Activated CD8-positive, alpha-beta T cell treated with anti-CD3 and anti-CD28 coated beads, Interleukin-2, amount 10 ng/mL, durations not matched to agents 7 days and 5 days (primary cell): ENCODE measurements at regions not wholly inside any gene's neighbourhood (a gene's known extent, or its start where the extent isn't known, plus 50 kb on each side); places are given as distances from the start of the nearest gene placed in this dataset.

ENCODE experiments used
- ATAC-seq: fragments of 150-1000 bp; cut with Tn5 transposase; one replicate; pipeline ENCODE4 v1.10.0; 2021; ENCODE audit warnings: moderate library complexity
- CTCF ChIA-PET: fragments of 350-600 bp; sonication (Branson Sonifier 250); formaldehyde crosslinking; loops from one replicate; lab custom pipeline; 2021; ENCODE audit warnings: antibody characterized with exemption; lab: Charles Lee
- POLR2A ChIA-PET: fragments of 350-600 bp; sonication (Branson Sonifier 250); formaldehyde crosslinking; loops from one replicate; lab custom pipeline; 2021; ENCODE audit warnings: antibody characterized with exemption; lab: Charles Lee
- DNase-seq: peaks from one replicate; pipeline ENCODE4 v3.0.0-alpha.2; 2020
- H3K27ac Mint-ChIP-seq: one replicate; pipeline ENCODE4 v1.8.0; 2021; ENCODE audit warnings: mild to moderate bottlenecking, mixed read lengths
- H3K27me3 Mint-ChIP-seq: one replicate; pipeline ENCODE4 v1.8.0; 2021; ENCODE audit warnings: low read depth, mixed read lengths
- H3K36me3 Mint-ChIP-seq: one replicate; pipeline ENCODE4 v1.8.0; 2021; ENCODE audit warnings: low read depth, mixed read lengths
- H3K4me1 Mint-ChIP-seq: one replicate; pipeline ENCODE4 v1.8.0; 2021; ENCODE audit warnings: low read depth, mixed read lengths
- H3K4me3 Mint-ChIP-seq: one replicate; pipeline ENCODE4 v1.8.0; 2021; ENCODE audit warnings: mild to moderate bottlenecking, mixed read lengths
- H3K9me3 Mint-ChIP-seq: one replicate; pipeline ENCODE4 v1.8.0; 2022; ENCODE audit warnings: mixed read lengths; ENCODE audit not compliant: insufficient read depth

GRCh38 chr15:97841558-97841957 lies 118.9 kb upstream of the ARRDC4 start:
- Mint-ChIP-seq H3K27me3 (no peaks in the 10 kb centered on the region), H3K4me1 (no peaks in the 10 kb centered on the region), H3K36me3 (no peaks in the 10 kb centered on the region), H3K4me3 (no peak overlapping the region), H3K9me3 (no peaks in the 10 kb centered on the region), H3K27ac (no peak overlapping the region)
- ATAC-seq: no peak
- CTCF ChIA-PET: no interaction called here
- no peak for DNase-seq
- POLR2A ChIA-PET: no interaction called here

- no peak for DNase-seq
- Mint-ChIP-seq H3K27ac (no peak overlapping the region), H3K9me3 (no peaks in the 10 kb centered on the region), H3K27me3 (no peaks in the 10 kb centered on the region), H3K4me3 (no peak overlapping the region), H3K36me3 (no peaks in the 10 kb centered on the region), H3K4me1 (no peaks in the 10 kb centered on the region)
- no peak for ATAC-seq
- ChIA-PET POLR2A (no interaction called here), CTCF (no interaction called here)
Measured at GRCh38 chr15:97849183-97849582, 111.3 kb upstream of the ARRDC4 start.

GRCh38 chr15:97858296-97858695 lies 102.2 kb upstream of the ARRDC4 start:
- ChIA-PET POLR2A (no interaction called here), CTCF (no interaction called here)
- Mint-ChIP-seq H3K27ac (no peak overlapping the region), H3K4me3 (no peak overlapping the region), H3K4me1 (no peaks in the 10 kb centered on the region), H3K27me3 (no peaks in the 10 kb centered on the region), H3K36me3 (no peaks in the 10 kb centered on the region), H3K9me3 (no peaks in the 10 kb centered on the region)
- DNase-seq (no peak), ATAC-seq (no peak)

- no peak overlapping the region for H3K27ac Mint-ChIP-seq
- ATAC-seq: no peak
- no peaks in the 10 kb centered on the region for H3K9me3 Mint-ChIP-seq
- ChIA-PET CTCF (interaction anchor here (1.0 kb wide), 1 partner anchor 14 kb away, joined by 3 read pairs; no protein-coding TSS in a partner anchor), POLR2A (no interaction called here)
- DNase-seq: no peak
- no peak overlapping the region for H3K4me3 Mint-ChIP-seq
- no peaks in the 10 kb centered on the region for H3K4me1 Mint-ChIP-seq
- no peaks in the 10 kb centered on the region for H3K27me3 Mint-ChIP-seq
- no peaks in the 10 kb centered on the region for H3K36me3 Mint-ChIP-seq
Measured at GRCh38 chr15:97861529-97862260, 98.8 kb upstream of the ARRDC4 start.

GRCh38 chr15:97866959-97867358 lies 93.5 kb upstream of the ARRDC4 start:
- Mint-ChIP-seq H3K36me3 (no peaks in the 10 kb centered on the region), H3K27ac (no peak overlapping the region), H3K4me1 (no peaks in the 10 kb centered on the region), H3K27me3 (no peaks in the 10 kb centered on the region), H3K9me3 (no peaks in the 10 kb centered on the region), H3K4me3 (no peak overlapping the region)
- DNase-seq (no peak), ATAC-seq (no peak)
- ChIA-PET POLR2A (no interaction called here), CTCF (no interaction called here)

- H3K36me3 Mint-ChIP-seq: no peaks in the 10 kb centered on the region
- H3K4me1 Mint-ChIP-seq: no peaks in the 10 kb centered on the region
- DNase-seq (no peak), ATAC-seq (no peak)
- POLR2A ChIA-PET: no interaction called here
- H3K4me3 Mint-ChIP-seq: no peak overlapping the region
- H3K27ac Mint-ChIP-seq: no peak overlapping the region
- no peaks in the 10 kb centered on the region for H3K9me3 Mint-ChIP-seq
- CTCF ChIA-PET: no interaction called here
- no peaks in the 10 kb centered on the region for H3K27me3 Mint-ChIP-seq
Measured at GRCh38 chr15:97867870-97868269, 92.6 kb upstream of the ARRDC4 start.

GRCh38 chr15:97868981-97869380 lies 91.5 kb upstream of the ARRDC4 start:
- H3K27me3 Mint-ChIP-seq: no peaks in the 10 kb centered on the region
- no peaks in the 10 kb centered on the region for H3K9me3 Mint-ChIP-seq
- no peaks in the 10 kb centered on the region for H3K36me3 Mint-ChIP-seq
- H3K27ac Mint-ChIP-seq: no peak overlapping the region
- DNase-seq: no peak
- no peak for ATAC-seq
- H3K4me1 Mint-ChIP-seq: no peaks in the 10 kb centered on the region
- no peak overlapping the region for H3K4me3 Mint-ChIP-seq
- CTCF ChIA-PET: no interaction called here
- POLR2A ChIA-PET: no interaction called here

GRCh38 chr15:97870771-97871170 lies 89.7 kb upstream of the ARRDC4 start:
- no peak for DNase-seq
- CTCF ChIA-PET: no interaction called here
- Mint-ChIP-seq H3K4me3 (no peak overlapping the region), H3K9me3 (no peaks in the 10 kb centered on the region), H3K27me3 (no peaks in the 10 kb centered on the region), H3K4me1 (no peaks in the 10 kb centered on the region), H3K36me3 (no peaks in the 10 kb centered on the region), H3K27ac (no peak overlapping the region)
- POLR2A ChIA-PET: no interaction called here
- ATAC-seq: no peak

GRCh38 chr15:97874139-97874538 lies 86.4 kb upstream of the ARRDC4 start:
- Mint-ChIP-seq H3K4me3 (no peak overlapping the region), H3K27ac (no peak overlapping the region), H3K4me1 (no peaks in the 10 kb centered on the region), H3K27me3 (no peaks in the 10 kb centered on the region), H3K9me3 (no peaks in the 10 kb centered on the region), H3K36me3 (no peaks in the 10 kb centered on the region)
- ATAC-seq: no peak
- CTCF ChIA-PET: no interaction called here
- DNase-seq: no peak
- POLR2A ChIA-PET: no interaction called here

- ATAC-seq (no peak), DNase-seq (no peak)
- Mint-ChIP-seq H3K9me3 (no peaks in the 10 kb centered on the region), H3K27me3 (no peaks in the 10 kb centered on the region), H3K4me1 (no peaks in the 10 kb centered on the region), H3K4me3 (peak overlapping the region; percentile 17), H3K36me3 (no peaks in the 10 kb centered on the region), H3K27ac (no peak overlapping the region)
- CTCF ChIA-PET: no interaction called here
- POLR2A ChIA-PET: no interaction called here
Measured at GRCh38 chr15:97875025-97875512, 85.4 kb upstream of the ARRDC4 start.

GRCh38 chr15:97875513-97876280 lies 84.8 kb upstream of the ARRDC4 start:
- ChIA-PET CTCF (interaction anchor here (1.3 kb wide), 1 partner anchor 14 kb away, joined by 3 read pairs; no protein-coding TSS in a partner anchor), POLR2A (no interaction called here)
- no peaks in the 10 kb centered on the region for H3K9me3 Mint-ChIP-seq
- no peak overlapping the region for H3K27ac Mint-ChIP-seq
- ATAC-seq: peak; percentile 42
- peak overlapping the region; percentile 17 for H3K4me3 Mint-ChIP-seq
- no peaks in the 10 kb centered on the region for H3K27me3 Mint-ChIP-seq
- DNase-seq: no peak
- no peaks in the 10 kb centered on the region for H3K36me3 Mint-ChIP-seq
- H3K4me1 Mint-ChIP-seq: no peaks in the 10 kb centered on the region

GRCh38 chr15:97876281-97876675 lies 84.2 kb upstream of the ARRDC4 start:
- no peak for ATAC-seq
- Mint-ChIP-seq H3K27me3 (no peaks in the 10 kb centered on the region), H3K4me1 (no peaks in the 10 kb centered on the region), H3K27ac (no peak overlapping the region), H3K36me3 (no peaks in the 10 kb centered on the region), H3K4me3 (no peak overlapping the region), H3K9me3 (no peaks in the 10 kb centered on the region)
- ChIA-PET POLR2A (no interaction called here), CTCF (interaction anchor here (1.3 kb wide), 1 partner anchor 15 kb away, joined by 3 read pairs; no protein-coding TSS in a partner anchor)
- DNase-seq: no peak
